ENCODE measurements at regions not wholly inside any gene's neighbourhood (a gene's known extent, or its start where the extent isn't known, plus 50 kb on each side); places are given as distances from the start of the nearest gene placed in this dataset.

DNA sequence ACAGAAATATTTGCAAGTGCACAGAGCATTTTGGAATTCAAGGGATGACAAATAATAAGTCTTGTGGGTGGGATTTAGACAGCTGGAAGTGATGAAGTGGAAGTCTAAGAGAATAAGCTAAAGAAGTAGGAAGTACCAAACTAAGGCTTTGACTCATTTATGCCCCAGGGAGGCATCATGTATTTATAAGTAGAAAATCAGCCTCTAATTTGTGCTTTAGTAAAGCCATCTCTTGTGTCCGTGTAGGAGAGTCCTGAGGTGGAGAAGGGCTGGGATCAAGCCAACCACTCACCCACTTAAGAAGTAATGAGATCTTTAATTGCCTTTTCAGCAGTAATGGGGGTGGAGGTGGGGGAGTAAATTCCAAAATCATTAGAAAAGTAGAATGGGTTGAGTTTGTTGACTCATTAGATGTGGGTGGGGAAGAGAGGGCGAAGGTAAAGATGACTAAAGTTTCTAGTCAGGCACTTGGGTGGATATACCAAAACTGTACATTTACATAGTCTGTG is 356.7 kb downstream of the STIM2 start:
- Mint-ChIP-seq H3K9me3 (no peaks in the 10 kb centered on the region), H3K4me3 (no peak overlapping the region), H3K27me3 (peaks cover 4% of the 10 kb centered on the region), H3K4me1 (ENCODE audit: low read depth) (no peaks in the 10 kb centered on the region), H3K36me3 (ENCODE audit: low read depth) (no peaks in the 10 kb centered on the region), H3K27ac (no peak overlapping the region)
- intact Hi-C loops (cut with micrococcal nuclease), result no loop called here

DNA sequence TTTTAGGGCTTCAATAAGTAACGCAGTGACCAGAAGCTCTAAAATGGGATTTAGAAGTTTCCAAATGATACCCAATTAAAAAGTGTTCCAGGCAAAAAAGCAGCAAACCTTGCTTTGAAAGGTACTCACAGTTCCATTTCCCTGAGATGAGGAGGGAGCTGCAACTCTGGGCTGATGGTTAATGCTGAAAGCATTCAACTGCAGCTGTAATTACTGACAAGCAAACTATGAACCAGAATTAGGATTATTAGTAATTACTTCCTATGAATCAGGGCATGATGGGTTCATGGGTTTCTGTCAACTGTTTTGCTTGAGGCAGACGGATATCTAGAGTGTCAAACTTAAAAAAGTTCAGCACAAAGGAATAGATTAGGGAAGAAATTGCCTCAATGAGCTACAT is 357.4 kb downstream of the STIM2 start:
- H3K27ac Mint-ChIP-seq, result no peak overlapping the region
- no peak overlapping the region for H3K4me3 Mint-ChIP-seq
- no peaks in the 10 kb centered on the region for H3K9me3 Mint-ChIP-seq
- no peaks in the 10 kb centered on the region for H3K36me3 Mint-ChIP-seq (ENCODE audit: low read depth)
- H3K27me3 Mint-ChIP-seq, result peaks cover 4% of the 10 kb centered on the region
- intact Hi-C loops (cut with micrococcal nuclease), result no loop called here
- no peaks in the 10 kb centered on the region for H3K4me1 Mint-ChIP-seq (ENCODE audit: low read depth)

DNA sequence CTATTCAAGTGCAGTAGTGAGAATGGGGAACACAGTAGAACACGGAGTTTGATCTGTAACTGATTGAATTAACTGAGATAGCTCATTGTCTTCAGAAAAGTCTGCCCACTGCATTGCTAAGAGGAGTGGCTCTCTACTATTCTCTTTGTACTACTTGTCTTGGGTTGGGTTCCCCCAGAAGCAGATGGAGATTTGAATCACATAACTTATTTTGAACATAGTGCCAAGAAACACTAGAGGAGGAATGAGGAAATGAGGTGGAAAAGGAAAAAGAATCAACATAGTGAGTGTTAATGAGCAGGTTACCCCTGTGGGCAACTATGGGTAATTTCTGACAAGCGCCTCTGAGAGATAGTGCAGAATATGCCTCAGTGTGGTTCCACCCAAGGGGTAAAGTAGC is 362.7 kb downstream of the STIM2 start:
- H3K4me1 Mint-ChIP-seq (ENCODE audit: low read depth), result no peaks in the 10 kb centered on the region
- no peak overlapping the region for H3K4me3 Mint-ChIP-seq
- H3K27me3 Mint-ChIP-seq, result peaks cover 2% of the 10 kb centered on the region
- intact Hi-C loops (cut with micrococcal nuclease), result no loop called here
- H3K27ac Mint-ChIP-seq, result no peak overlapping the region
- no peaks in the 10 kb centered on the region for H3K9me3 Mint-ChIP-seq
- H3K36me3 Mint-ChIP-seq (ENCODE audit: low read depth), result no peaks in the 10 kb centered on the region

GRCh38 chr4:27233531-27233930 is 372.9 kb downstream of the STIM2 start:
- intact Hi-C loops (cut with micrococcal nuclease), result no loop called here
- Mint-ChIP-seq H3K9me3 (no peaks in the 10 kb centered on the region), H3K27me3 (no peaks in the 10 kb centered on the region), H3K27ac (no peak overlapping the region), H3K36me3 (ENCODE audit: low read depth) (no peaks in the 10 kb centered on the region), H3K4me1 (ENCODE audit: low read depth) (no peaks in the 10 kb centered on the region), H3K4me3 (no peak overlapping the region)

DNA sequence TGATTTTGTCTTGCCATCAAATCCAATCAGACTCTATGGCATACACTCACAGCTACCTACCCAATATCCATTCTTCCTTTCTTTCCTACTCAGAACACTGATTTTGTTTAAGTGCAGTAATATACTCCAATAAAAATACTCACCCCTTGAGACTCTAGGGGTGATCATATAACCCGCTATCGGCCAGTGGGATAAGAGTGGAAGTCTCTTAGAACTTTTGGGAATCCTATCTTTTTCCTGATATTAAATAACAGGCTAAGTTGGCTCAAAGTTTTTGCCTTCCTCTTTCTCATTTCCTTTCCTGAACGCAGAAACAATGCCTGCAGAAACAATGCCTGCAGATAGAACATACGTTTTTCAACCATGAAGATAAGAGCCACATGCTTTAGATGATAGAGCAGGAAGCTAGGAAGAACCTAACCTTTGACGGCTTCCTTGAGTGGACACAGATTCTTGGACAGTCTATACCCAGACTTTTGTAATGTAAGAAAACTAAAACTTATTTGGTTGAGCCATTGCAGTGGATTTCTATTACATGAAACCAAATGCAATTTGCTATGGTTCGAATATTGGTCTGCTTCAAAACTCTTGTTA is 373.8 kb downstream of the STIM2 start:
- H3K9me3 Mint-ChIP-seq, result no peaks in the 10 kb centered on the region
- H3K4me1 Mint-ChIP-seq (ENCODE audit: low read depth), result no peaks in the 10 kb centered on the region
- H3K4me3 Mint-ChIP-seq, result no peak overlapping the region
- H3K27me3 Mint-ChIP-seq, result no peaks in the 10 kb centered on the region
- intact Hi-C loops (cut with micrococcal nuclease), result no loop called here
- H3K36me3 Mint-ChIP-seq (ENCODE audit: low read depth), result no peaks in the 10 kb centered on the region
- H3K27ac Mint-ChIP-seq, result no peak overlapping the region

DNA sequence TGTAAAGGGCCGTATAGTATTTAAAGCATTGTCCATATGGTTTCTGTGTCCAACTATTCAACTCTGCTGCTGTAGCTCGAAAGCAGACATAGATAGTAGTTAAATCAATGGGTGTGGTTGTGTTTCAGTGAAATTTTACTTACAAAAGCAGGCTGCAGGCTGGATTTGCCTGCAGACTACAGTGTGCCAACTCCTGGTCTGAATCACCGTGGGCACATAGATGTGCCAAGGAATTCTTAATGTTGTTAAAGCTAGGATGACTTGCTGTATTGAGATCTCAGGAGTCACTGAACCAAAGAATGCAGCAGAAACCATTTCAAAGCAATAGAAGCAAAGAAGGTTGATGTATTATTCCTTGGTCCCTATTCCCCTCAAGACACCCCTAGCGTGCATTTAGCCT is 379.0 kb downstream of the STIM2 start:
- no peaks in the 10 kb centered on the region for H3K9me3 Mint-ChIP-seq
- H3K36me3 Mint-ChIP-seq (ENCODE audit: low read depth), result no peaks in the 10 kb centered on the region
- no peak overlapping the region for H3K27ac Mint-ChIP-seq
- no peaks in the 10 kb centered on the region for H3K27me3 Mint-ChIP-seq
- H3K4me3 Mint-ChIP-seq, result no peak overlapping the region
- intact Hi-C loops (cut with micrococcal nuclease), result no loop called here
- H3K4me1 Mint-ChIP-seq (ENCODE audit: low read depth), result no peaks in the 10 kb centered on the region

DNA sequence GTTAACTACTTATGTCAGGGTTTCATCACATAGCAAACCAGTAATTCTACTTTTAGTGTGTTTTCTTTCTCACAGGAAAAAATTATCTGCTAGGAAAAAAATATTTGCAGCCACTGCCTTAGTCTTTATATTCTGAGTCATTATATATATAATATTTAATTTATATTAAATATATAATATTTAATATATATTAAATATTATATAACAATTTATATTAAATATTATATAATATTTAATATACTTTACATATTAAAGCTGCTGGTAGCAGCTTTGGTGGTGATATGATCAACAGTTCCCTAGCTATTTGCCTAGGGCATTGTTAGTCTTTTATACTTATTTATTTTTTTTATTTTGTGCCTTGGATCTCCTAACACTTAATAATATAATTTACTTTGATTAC is 381.6 kb downstream of the STIM2 start:
- H3K36me3 Mint-ChIP-seq (ENCODE audit: low read depth), result no peaks in the 10 kb centered on the region
- no peak overlapping the region for H3K4me3 Mint-ChIP-seq
- H3K27me3 Mint-ChIP-seq, result no peaks in the 10 kb centered on the region
- intact Hi-C loops (cut with micrococcal nuclease), result no loop called here
- no peak overlapping the region for H3K27ac Mint-ChIP-seq
- H3K4me1 Mint-ChIP-seq (ENCODE audit: low read depth), result no peaks in the 10 kb centered on the region
- no peaks in the 10 kb centered on the region for H3K9me3 Mint-ChIP-seq

GRCh38 chr4:27245216-27245615 is 384.6 kb downstream of the STIM2 start:
- no peaks in the 10 kb centered on the region for H3K4me1 Mint-ChIP-seq (ENCODE audit: low read depth)
- H3K27ac Mint-ChIP-seq, result no peak overlapping the region
- H3K27me3 Mint-ChIP-seq, result no peaks in the 10 kb centered on the region
- H3K9me3 Mint-ChIP-seq, result no peaks in the 10 kb centered on the region
- intact Hi-C loops (cut with micrococcal nuclease), result no loop called here
- H3K36me3 Mint-ChIP-seq (ENCODE audit: low read depth), result no peaks in the 10 kb centered on the region
- H3K4me3 Mint-ChIP-seq, result no peak overlapping the region

DNA sequence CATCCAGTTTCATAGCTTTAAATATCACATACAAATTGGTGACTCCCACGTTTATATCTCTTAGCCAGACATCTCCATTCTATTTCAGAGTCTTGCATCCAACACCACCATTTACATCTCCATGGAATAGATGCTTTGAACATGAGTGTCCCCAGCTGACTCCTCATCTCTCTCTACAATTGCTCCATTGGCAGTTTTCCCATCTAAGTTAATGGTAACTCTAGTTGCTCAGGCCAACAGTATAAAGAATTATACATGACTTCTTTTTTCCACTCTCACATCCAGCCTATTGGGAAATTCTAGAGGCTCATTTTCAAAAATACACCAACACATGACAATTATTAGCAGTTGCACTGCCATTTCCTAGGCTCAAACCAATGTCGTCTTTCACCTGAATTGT is 388.2 kb downstream of the STIM2 start:
- no peak overlapping the region for H3K4me3 Mint-ChIP-seq
- no peak overlapping the region for H3K27ac Mint-ChIP-seq
- H3K36me3 Mint-ChIP-seq (ENCODE audit: low read depth), result no peaks in the 10 kb centered on the region
- no peaks in the 10 kb centered on the region for H3K9me3 Mint-ChIP-seq
- no peaks in the 10 kb centered on the region for H3K27me3 Mint-ChIP-seq
- no peaks in the 10 kb centered on the region for H3K4me1 Mint-ChIP-seq (ENCODE audit: low read depth)
- intact Hi-C loops (cut with micrococcal nuclease), result no loop called here

- Mint-ChIP-seq H3K9me3 (no peaks in the 10 kb centered on the region), H3K27me3 (no peaks in the 10 kb centered on the region), H3K36me3 (ENCODE audit: low read depth) (no peaks in the 10 kb centered on the region), H3K27ac (no peak overlapping the region), H3K4me3 (no peak overlapping the region), H3K4me1 (ENCODE audit: low read depth) (no peaks in the 10 kb centered on the region)
- intact Hi-C loops (cut with micrococcal nuclease), result no loop called here
Observed at GRCh38 chr4:27251771-27252170, 391.1 kb downstream of the STIM2 start.

DNA sequence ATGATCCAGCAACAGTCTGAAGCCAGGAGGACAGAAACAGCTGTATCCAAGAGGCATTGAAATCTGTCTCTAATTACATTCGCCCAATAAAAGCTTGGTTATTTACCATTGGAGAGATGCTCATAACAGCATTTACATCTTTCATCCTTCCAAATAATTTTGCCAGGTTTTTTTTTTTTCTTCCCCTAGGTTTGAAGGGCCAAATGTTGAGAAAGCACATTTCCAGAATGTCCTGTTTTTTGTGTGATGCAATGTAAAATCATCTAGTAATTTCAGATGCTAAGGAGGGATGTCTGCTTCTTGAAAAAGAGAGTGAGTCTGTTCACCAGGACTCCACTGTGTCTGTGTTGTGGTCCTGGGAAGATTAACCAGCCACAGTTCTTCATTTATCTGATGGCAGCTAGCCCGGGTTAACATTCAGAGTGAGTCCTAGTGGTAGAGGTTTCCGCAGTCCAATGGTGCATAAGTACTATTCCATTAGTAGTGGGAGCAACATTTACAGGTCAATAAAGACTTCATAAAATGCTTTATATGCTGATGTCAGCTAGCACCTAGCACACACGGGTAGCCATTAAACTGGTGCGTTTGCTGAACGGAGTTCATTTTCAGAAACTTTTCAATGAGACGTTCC is 406.8 kb downstream of the STIM2 start:
- H3K9me3 Mint-ChIP-seq, result no peaks in the 10 kb centered on the region
- no peaks in the 10 kb centered on the region for H3K36me3 Mint-ChIP-seq (ENCODE audit: low read depth)
- intact Hi-C loops (cut with micrococcal nuclease), result no loop called here
- no peaks in the 10 kb centered on the region for H3K27me3 Mint-ChIP-seq
- H3K4me1 Mint-ChIP-seq (ENCODE audit: low read depth), result no peaks in the 10 kb centered on the region
- H3K27ac Mint-ChIP-seq, result no peak overlapping the region
- H3K4me3 Mint-ChIP-seq, result no peak overlapping the region

DNA sequence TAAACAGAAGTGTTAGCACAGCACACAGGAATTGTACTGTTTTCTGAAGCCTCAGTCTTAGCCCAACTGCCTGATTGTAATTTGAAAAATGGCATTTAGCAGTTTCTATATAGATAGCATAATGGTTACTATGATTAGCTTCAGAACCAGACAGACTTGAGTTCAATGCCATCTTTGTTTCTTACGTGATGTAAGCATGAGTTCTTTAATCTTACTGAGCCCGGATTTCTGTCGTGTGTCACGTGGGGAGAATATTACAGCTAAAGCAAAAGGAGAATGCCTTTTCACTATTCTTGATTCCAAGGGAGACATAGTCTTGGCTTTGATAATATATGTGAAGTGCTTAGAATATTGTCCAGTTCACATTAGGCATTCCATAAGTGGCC is 407.3 kb downstream of the STIM2 start:
- intact Hi-C loops (cut with micrococcal nuclease), result no loop called here
- Mint-ChIP-seq H3K27ac (no peak overlapping the region), H3K36me3 (ENCODE audit: low read depth) (no peaks in the 10 kb centered on the region), H3K27me3 (no peaks in the 10 kb centered on the region), H3K4me3 (no peak overlapping the region), H3K4me1 (ENCODE audit: low read depth) (no peaks in the 10 kb centered on the region), H3K9me3 (no peaks in the 10 kb centered on the region)

- Mint-ChIP-seq H3K36me3 (ENCODE audit: low read depth) (no peaks in the 10 kb centered on the region), H3K4me3 (no peak overlapping the region), H3K27me3 (no peaks in the 10 kb centered on the region), H3K4me1 (ENCODE audit: low read depth) (no peaks in the 10 kb centered on the region), H3K9me3 (no peaks in the 10 kb centered on the region), H3K27ac (no peak overlapping the region)
- intact Hi-C loops (cut with micrococcal nuclease), result no loop called here
Observed at GRCh38 chr4:27270435-27270834, 409.8 kb downstream of the STIM2 start.

DNA sequence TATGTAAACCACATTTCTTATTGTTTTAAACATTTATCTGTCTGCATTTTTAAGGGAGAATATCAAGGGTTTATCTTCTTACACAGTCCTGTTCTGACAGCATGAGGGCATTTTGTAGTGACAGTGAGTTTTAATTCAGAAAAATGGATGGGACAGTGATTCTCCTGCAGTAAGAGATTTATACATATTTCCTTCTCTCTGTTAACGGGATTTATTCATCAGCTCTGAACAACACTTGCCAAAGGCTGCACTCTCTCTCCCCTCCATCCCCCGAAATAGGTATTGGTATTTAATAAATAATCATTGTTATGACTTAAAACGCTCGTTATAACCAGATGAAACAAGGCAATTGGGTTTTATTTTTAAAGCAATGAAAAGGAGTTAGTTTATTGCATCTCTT is 410.9 kb downstream of the STIM2 start:
- intact Hi-C loops (cut with micrococcal nuclease), result no loop called here

GRCh38 chr4:27272217-27272616 is 411.6 kb downstream of the STIM2 start:
- Mint-ChIP-seq H3K4me3 (no peak overlapping the region), H3K27me3 (no peaks in the 10 kb centered on the region), H3K9me3 (no peaks in the 10 kb centered on the region), H3K27ac (no peak overlapping the region), H3K36me3 (ENCODE audit: low read depth) (no peaks in the 10 kb centered on the region), H3K4me1 (ENCODE audit: low read depth) (no peaks in the 10 kb centered on the region)
- intact Hi-C loops (cut with micrococcal nuclease), result no loop called here

More for the DNA sequence above, 410.9 kb downstream of the STIM2 start:
- H3K4me3 Mint-ChIP-seq, result no peak overlapping the region
- H3K36me3 Mint-ChIP-seq (ENCODE audit: low read depth), result no peaks in the 10 kb centered on the region
- H3K27me3 Mint-ChIP-seq, result no peaks in the 10 kb centered on the region
- no peaks in the 10 kb centered on the region for H3K4me1 Mint-ChIP-seq (ENCODE audit: low read depth)
- no peaks in the 10 kb centered on the region for H3K9me3 Mint-ChIP-seq
- no peak overlapping the region for H3K27ac Mint-ChIP-seq

Measured in dendritic cell treated with granulocyte-macrophage colony-stimulating factor and Interleukin-4, amounts not matched to agents 40 ng/mL and 50 ng/mL, for 4 days (primary cell).